Adipocyte (in vitro differentiated cells): ENCODE measurements at regions not wholly inside any gene's neighbourhood (a gene's known extent, or its start where the extent isn't known, plus 50 kb on each side); places are given as distances from the start of the nearest gene placed in this dataset.

Experiments used
- DNase-seq: peaks from one replicate; pipeline ENCODE4 v3.0.0-alpha.2; 2015; ENCODE audit warnings: low read depth
- H3K27me3 ChIP-seq: replicated peaks from 2 replicates; pipeline ENCODE4 v1.7.0; 2013; ENCODE audit warnings: mild to moderate bottlenecking, low read length, moderate library complexity; ENCODE audit not compliant: control insufficient read depth, insufficient read depth
- H3K36me3 ChIP-seq: 2 replicates; pipeline ENCODE4 v1.7.0; 2013; ENCODE audit warnings: low read length, mild to moderate bottlenecking, moderate library complexity; ENCODE audit not compliant: control insufficient read depth, insufficient read depth, severe bottlenecking
- H3K4me1 ChIP-seq: 2 replicates; pipeline ENCODE4 v1.7.0; 2013; ENCODE audit warnings: mild to moderate bottlenecking, low read length, moderate library complexity; ENCODE audit not compliant: control insufficient read depth, insufficient read depth
- H3K4me3 ChIP-seq: 2 replicates; pipeline ENCODE4 v1.7.0; 2013; ENCODE audit warnings: mild to moderate bottlenecking, low read length, moderate library complexity
- H3K9ac ChIP-seq: 2 replicates; pipeline ENCODE4 v1.7.0; 2013; ENCODE audit warnings: mild to moderate bottlenecking, low read length, moderate library complexity
- H3K9me3 ChIP-seq: 2 replicates; pipeline ENCODE4 v1.7.0; 2013; ENCODE audit warnings: mild to moderate bottlenecking, low read length, moderate library complexity; ENCODE audit not compliant: control insufficient read depth

GRCh38 chr7:41277561-41277960 is 425.3 kb downstream of the INHBA start:
- DNase-seq: no peak

GRCh38 chr7:41275255-41275654 is 427.6 kb downstream of the INHBA start:
- H3K4me1 ChIP-seq: no peaks in the 10 kb centered on the region
- no peak for DNase-seq

More at GRCh38 chr7:41277561-41277960, 425.3 kb downstream of the INHBA start:
- no peak overlapping the region for H3K4me3 ChIP-seq
- H3K27me3 ChIP-seq: peaks cover 1% of the 10 kb centered on the region
- H3K36me3 ChIP-seq: no peaks in the 10 kb centered on the region
- no peak overlapping the region for H3K9ac ChIP-seq
- H3K9me3 ChIP-seq: no peaks in the 10 kb centered on the region
- H3K4me1 ChIP-seq: no peaks in the 10 kb centered on the region

GRCh38 chr7:41274179-41274578 is 428.7 kb downstream of the INHBA start:
- Histone ChIP-seq H3K4me3 (no peak overlapping the region), H3K9me3 (no peaks in the 10 kb centered on the region), H3K9ac (no peak overlapping the region), H3K27me3 (no peaks in the 10 kb centered on the region), H3K36me3 (no peaks in the 10 kb centered on the region), H3K4me1 (no peaks in the 10 kb centered on the region)
- no peak for DNase-seq

More at GRCh38 chr7:41275255-41275654, 427.6 kb downstream of the INHBA start:
- Histone ChIP-seq H3K9me3 (no peaks in the 10 kb centered on the region), H3K4me3 (no peak overlapping the region), H3K9ac (no peak overlapping the region), H3K27me3 (no peaks in the 10 kb centered on the region), H3K36me3 (no peaks in the 10 kb centered on the region)

GRCh38 chr7:41272664-41273063 is 430.2 kb downstream of the INHBA start:
- Histone ChIP-seq H3K27me3 (no peaks in the 10 kb centered on the region), H3K36me3 (no peaks in the 10 kb centered on the region), H3K4me1 (no peaks in the 10 kb centered on the region), H3K4me3 (no peak overlapping the region), H3K9me3 (no peaks in the 10 kb centered on the region), H3K9ac (no peak overlapping the region)
- DNase-seq: no peak

GRCh38 chr7:41268878-41269277 is 434.0 kb downstream of the INHBA start:
- H3K4me3 ChIP-seq: no peak overlapping the region
- H3K4me1 ChIP-seq: no peaks in the 10 kb centered on the region
- no peak overlapping the region for H3K9ac ChIP-seq
- H3K9me3 ChIP-seq: no peaks in the 10 kb centered on the region
- no peaks in the 10 kb centered on the region for H3K36me3 ChIP-seq
- H3K27me3 ChIP-seq: no peaks in the 10 kb centered on the region
- DNase-seq: no peak

GRCh38 chr7:41261080-41261479 is 441.8 kb downstream of the INHBA start:
- no peak for DNase-seq
- no peak overlapping the region for H3K4me3 ChIP-seq
- H3K36me3 ChIP-seq: no peaks in the 10 kb centered on the region
- H3K9ac ChIP-seq: no peak overlapping the region
- peaks cover 5% of the 10 kb centered on the region for H3K4me1 ChIP-seq
- H3K27me3 ChIP-seq: no peaks in the 10 kb centered on the region
- H3K9me3 ChIP-seq: no peaks in the 10 kb centered on the region

- Histone ChIP-seq H3K4me1 (peaks cover 5% of the 10 kb centered on the region), H3K9ac (no peak overlapping the region), H3K27me3 (no peaks in the 10 kb centered on the region), H3K4me3 (no peak overlapping the region), H3K9me3 (no peaks in the 10 kb centered on the region), H3K36me3 (no peaks in the 10 kb centered on the region)
- no peak for DNase-seq
These were observed 445.2 kb downstream of the INHBA start for GRCh38 chr7:41257660-41258059.

GRCh38 chr7:41256186-41256945 is 446.5 kb downstream of the INHBA start:
- H3K4me3 ChIP-seq: no peak overlapping the region
- H3K9me3 ChIP-seq: no peaks in the 10 kb centered on the region
- H3K27me3 ChIP-seq: no peaks in the 10 kb centered on the region
- H3K4me1 ChIP-seq: peaks cover 5% of the 10 kb centered on the region
- no peaks in the 10 kb centered on the region for H3K36me3 ChIP-seq
- DNase-seq: no peak
- no peak overlapping the region for H3K9ac ChIP-seq

- no peak for DNase-seq
- H3K4me3 ChIP-seq: no peak overlapping the region
- no peaks in the 10 kb centered on the region for H3K27me3 ChIP-seq
- no peaks in the 10 kb centered on the region for H3K9me3 ChIP-seq
- H3K9ac ChIP-seq: no peak overlapping the region
- peaks cover 5% of the 10 kb centered on the region for H3K4me1 ChIP-seq
- H3K36me3 ChIP-seq: no peaks in the 10 kb centered on the region
These were observed 447.2 kb downstream of the INHBA start for GRCh38 chr7:41255716-41256115.

GRCh38 chr7:41255113-41255512 is 447.8 kb downstream of the INHBA start:
- Histone ChIP-seq H3K4me1 (peaks cover 5% of the 10 kb centered on the region), H3K9me3 (no peaks in the 10 kb centered on the region), H3K9ac (no peak overlapping the region), H3K36me3 (no peaks in the 10 kb centered on the region), H3K4me3 (no peak overlapping the region), H3K27me3 (no peaks in the 10 kb centered on the region)
- no peak for DNase-seq

- Histone ChIP-seq H3K4me1 (peaks cover 5% of the 10 kb centered on the region), H3K4me3 (no peak overlapping the region), H3K9me3 (no peaks in the 10 kb centered on the region), H3K9ac (no peak overlapping the region), H3K36me3 (no peaks in the 10 kb centered on the region), H3K27me3 (no peaks in the 10 kb centered on the region)
- DNase-seq: no peak
These were observed 449.9 kb downstream of the INHBA start for GRCh38 chr7:41252957-41253356.

- Histone ChIP-seq H3K9me3 (no peaks in the 10 kb centered on the region), H3K4me1 (peaks cover 5% of the 10 kb centered on the region)
- no peak for DNase-seq
These were observed 450.3 kb downstream of the INHBA start for GRCh38 chr7:41252551-41252950.

More at GRCh38 chr7:41252551-41252950, 450.3 kb downstream of the INHBA start:
- no peaks in the 10 kb centered on the region for H3K27me3 ChIP-seq
- no peaks in the 10 kb centered on the region for H3K36me3 ChIP-seq
- H3K4me3 ChIP-seq: no peak overlapping the region
- H3K9ac ChIP-seq: no peak overlapping the region
